Spleen (tissue), 11 donors: ENCODE measurements at regions not wholly inside any gene's neighbourhood (a gene's known extent, or its start where the extent isn't known, plus 50 kb on each side); places are given as distances from the start of the nearest gene placed in this dataset.

Source experiments
- DNase-seq: peaks from one replicate; pipeline ENCODE4 v3.0.0-alpha.2; 2020
- H3K27ac ChIP-seq, 8 donors: fragments of 200-600 bp; sonication (generic) in 7 of 8; 1 replicate in 4 of 8; 2 replicates in 4 of 8; pipeline versions ENCODE4 v1.5.0 to v1.8.0; 2016 to 2021; ENCODE audit warnings: inconsistent platforms in 4 of 8, mild to moderate bottlenecking in 4 of 8, moderate library complexity in 1 of 8
- H3K27me3 ChIP-seq, 7 donors: fragments of 200-600 bp; sonication (generic) in 6 of 7; replicated peaks in 1 of 7; 1 replicate in 4 of 7; 2 replicates in 3 of 7; pipeline versions ENCODE4 v1.5.0 to v1.8.0; 2016 to 2021; ENCODE audit warnings: inconsistent platforms in 3 of 7, mild to moderate bottlenecking in 1 of 7
- H3K36me3 ChIP-seq, 6 donors: fragments of 200-600 bp; sonication (generic) in 5 of 6; 1 replicate in 4 of 6; 2 replicates in 2 of 6; pipeline versions ENCODE4 v1.5.0 to v1.8.0; 2016 to 2021; ENCODE audit warnings: inconsistent platforms in 2 of 6
- H3K4me1 ChIP-seq, 6 donors: fragments of 200-600 bp; sonication (generic) in 5 of 6; 1 replicate in 3 of 6; 2 replicates in 3 of 6; pipeline versions ENCODE4 v1.5.0 to v1.8.0; 2016 to 2021; ENCODE audit warnings: inconsistent platforms in 3 of 6
- H3K4me3 ChIP-seq, 8 donors: fragments of 200-600 bp; sonication (generic) in 7 of 8; 1 replicate in 4 of 8; 2 replicates in 4 of 8; pipeline versions ENCODE4 v1.5.0 to v1.8.0; 2016 to 2021; ENCODE audit warnings: inconsistent platforms in 4 of 8, mild to moderate bottlenecking in 4 of 8, moderate library complexity in 2 of 8
- H3K9me3 ChIP-seq, 8 donors: fragments of 200-600 bp; sonication (generic) in 7 of 8; 1 replicate in 4 of 8; 2 replicates in 4 of 8; pipeline versions ENCODE4 v1.5.0 to v1.8.0; 2016 to 2021; ENCODE audit warnings: inconsistent platforms in 4 of 8
- POLR2A ChIP-seq, 3 donors: fragments of 450-650 bp; IDR thresholded peaks; one replicate each; pipeline ENCODE4 v1.5.1; 2017; ENCODE audit warnings: antibody characterized with exemption in 3 of 3, mild to moderate bottlenecking in 1 of 3
- POLR2AphosphoS5 ChIP-seq, 3 donors: sonication (generic); formaldehyde crosslinking; IDR thresholded peaks; one replicate each; pipeline ENCODE4 v1.5.1; 2017; ENCODE audit warnings: antibody characterized with exemption in 3 of 3
- WGBS, 5 donors: extraction: QIAGEN DNeasy Blood & Tissue Kit in 3 of 5; methylation state at CpG; one replicate each; pipeline versions ENCODE4 v1.1.5 to v1.1.7; 2013 to 2018; 5-methylcytosine and 5-hydroxymethylcytosine counted together
- intact Hi-C: fragments of 100-400 bp; cut with DNase I; formaldehyde crosslinking; loops from one replicate; pipeline ENCODE4 v1.15.0; 2023; ENCODE audit warnings: low total_unique reads
- TF ChIP-seq, protein P1 (sequence below), 11 experiments: fragments of 200-600 bp in 7 of 11; fragments of 450-650 bp in 4 of 11; sonication (generic) in 4 of 11; IDR thresholded peaks in 8 of 11; conservative IDR thresholded peaks in 3 of 11; 1 replicate in 7 of 11; 2 replicates in 4 of 11; pipeline versions ENCODE4 v1.4.0 to v1.8.0; 2016 to 2021; ENCODE audit warnings: antibody characterized with exemption in 11 of 11, inconsistent platforms in 4 of 11, mild to moderate bottlenecking in 1 of 11
- donor health status: healthy with polysubstance abuse.
- donor health status: DM: no; HTN: no; CAD: no; lungs with moderate emphysema.
- donor health status: DM: no; HTN: no; CAD: no.
- donor health status: Bipolar disorder and iron deficiency.
- donor health status: healthy.
- donor health status: DM: no; HTN: no; CAD: no.
- donor health status: DM: yes; HTN: yes; CAD: no.

DNA sequence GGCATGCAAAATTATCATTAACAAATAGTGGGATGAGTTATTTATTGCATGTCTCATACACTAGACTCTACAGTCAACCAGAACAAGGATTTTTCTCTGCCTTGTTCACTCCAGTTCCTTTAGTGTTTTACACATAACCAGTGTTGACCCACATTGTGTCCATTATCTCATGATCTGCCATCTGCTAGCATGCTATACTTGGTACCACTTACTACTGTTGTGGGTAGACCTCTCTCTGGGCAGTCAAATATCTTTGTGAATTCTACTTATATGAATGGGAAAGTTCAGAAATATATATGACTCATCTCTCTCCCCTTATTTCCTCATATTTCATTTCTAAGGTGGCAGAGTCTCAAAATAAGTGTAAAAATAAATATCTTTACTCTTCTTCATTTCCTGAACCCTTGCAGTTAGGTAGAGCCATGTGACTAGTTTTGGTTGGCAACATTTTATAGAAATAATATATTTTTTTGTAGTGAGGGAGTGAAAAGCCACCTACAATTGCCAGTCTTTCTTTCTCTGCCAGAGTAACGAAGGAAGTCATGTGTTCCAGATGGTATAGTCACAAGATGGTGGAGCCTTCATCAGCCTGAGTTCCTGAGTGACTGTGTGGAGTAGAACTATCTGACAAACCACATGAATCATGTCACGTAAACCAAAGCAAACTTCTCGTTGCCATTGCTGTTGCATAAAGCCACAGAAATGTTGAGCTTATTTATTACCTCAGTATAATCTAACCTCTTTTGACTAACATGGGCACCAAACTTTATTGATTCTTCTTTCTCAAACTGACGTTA is 704.0 kb downstream of the RNF144A start:
- no peak for DNase-seq
- no peak for TF ChIP-seq POLR2AphosphoS5 (IDR thresholded peaks at IDR 0.05)
- TF ChIP-seq POLR2A (IDR thresholded peaks at IDR 0.05): no peak
- intact Hi-C loops: no loop called here
- H3K36me3 ChIP-seq: no peaks in the 10 kb centered on the region
- H3K27me3 ChIP-seq: no peaks in the 10 kb centered on the region
- H3K9me3 ChIP-seq: no peaks in the 10 kb centered on the region
- no peak overlapping the region for H3K27ac ChIP-seq
- peaks cover 0 to 8% (median 0%) of the 10 kb centered on the region in 6 donors for H3K4me1 ChIP-seq
- 77 to 84% (median 78%) methylated on average over 4 of the region's 4 CpGs for WGBS, 5 donors
- no peak overlapping the region for H3K4me3 ChIP-seq

DNA sequence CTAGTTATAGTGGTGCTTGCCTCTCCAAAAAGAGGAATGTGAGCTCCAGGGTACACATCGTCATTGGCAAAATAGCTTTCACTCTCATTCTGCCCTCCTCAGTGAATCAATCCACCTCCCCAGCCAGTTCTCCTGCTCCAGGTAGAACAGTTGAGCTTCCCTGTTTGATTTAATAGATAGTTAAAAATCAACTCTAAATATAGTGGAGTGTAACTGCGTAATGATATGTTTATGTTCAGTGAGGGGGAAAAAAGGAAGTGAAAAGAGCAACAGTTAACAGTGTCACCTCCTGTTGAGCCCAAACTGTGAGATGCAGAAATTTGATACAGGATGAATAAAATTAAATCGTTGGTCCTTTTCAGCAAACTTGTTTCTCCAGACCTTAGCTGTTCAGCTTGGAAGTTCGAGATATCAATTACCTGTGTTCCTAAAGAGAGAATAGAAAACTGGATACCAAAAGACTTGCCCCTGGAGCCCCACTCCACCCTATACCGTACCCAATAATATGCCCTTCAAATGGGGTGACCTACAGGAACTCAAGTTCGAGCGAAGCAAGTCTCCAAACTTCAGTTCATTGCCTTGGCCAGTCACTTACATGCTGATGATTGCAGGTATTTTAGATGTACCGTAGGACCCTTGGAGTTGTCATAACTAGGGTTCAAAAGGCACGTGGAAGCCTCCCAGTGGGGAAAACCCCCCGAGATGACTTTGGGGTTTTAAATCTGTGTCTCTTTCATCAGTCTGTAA is 708.4 kb downstream of the RNF144A start:
- H3K27ac ChIP-seq: no peak overlapping the region
- H3K4me1 ChIP-seq: peaks cover 0 to 8% (median 0%) of the 10 kb centered on the region in 6 donors
- H3K36me3 ChIP-seq: no peaks in the 10 kb centered on the region
- H3K27me3 ChIP-seq: no peaks in the 10 kb centered on the region
- WGBS, 5 donors: 55 to 62% (median 58%) methylated on average over 10 of the region's 10 CpGs
- TF ChIP-seq POLR2AphosphoS5 (IDR thresholded peaks at IDR 0.05): no peak
- no peak for TF ChIP-seq POLR2A (IDR thresholded peaks at IDR 0.05)
- TF ChIP-seq, protein P1, sequence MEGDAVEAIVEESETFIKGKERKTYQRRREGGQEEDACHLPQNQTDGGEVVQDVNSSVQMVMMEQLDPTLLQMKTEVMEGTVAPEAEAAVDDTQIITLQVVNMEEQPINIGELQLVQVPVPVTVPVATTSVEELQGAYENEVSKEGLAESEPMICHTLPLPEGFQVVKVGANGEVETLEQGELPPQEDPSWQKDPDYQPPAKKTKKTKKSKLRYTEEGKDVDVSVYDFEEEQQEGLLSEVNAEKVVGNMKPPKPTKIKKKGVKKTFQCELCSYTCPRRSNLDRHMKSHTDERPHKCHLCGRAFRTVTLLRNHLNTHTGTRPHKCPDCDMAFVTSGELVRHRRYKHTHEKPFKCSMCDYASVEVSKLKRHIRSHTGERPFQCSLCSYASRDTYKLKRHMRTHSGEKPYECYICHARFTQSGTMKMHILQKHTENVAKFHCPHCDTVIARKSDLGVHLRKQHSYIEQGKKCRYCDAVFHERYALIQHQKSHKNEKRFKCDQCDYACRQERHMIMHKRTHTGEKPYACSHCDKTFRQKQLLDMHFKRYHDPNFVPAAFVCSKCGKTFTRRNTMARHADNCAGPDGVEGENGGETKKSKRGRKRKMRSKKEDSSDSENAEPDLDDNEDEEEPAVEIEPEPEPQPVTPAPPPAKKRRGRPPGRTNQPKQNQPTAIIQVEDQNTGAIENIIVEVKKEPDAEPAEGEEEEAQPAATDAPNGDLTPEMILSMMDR (IDR thresholded peaks at IDR 0.05 in 8 of 11, conservative IDR thresholded peaks at IDR 0.05 in 3 of 11): no peak
- H3K9me3 ChIP-seq: no peaks in the 10 kb centered on the region
- DNase-seq: no peak
- intact Hi-C loops: no loop called here
- H3K4me3 ChIP-seq: no peak overlapping the region

DNA sequence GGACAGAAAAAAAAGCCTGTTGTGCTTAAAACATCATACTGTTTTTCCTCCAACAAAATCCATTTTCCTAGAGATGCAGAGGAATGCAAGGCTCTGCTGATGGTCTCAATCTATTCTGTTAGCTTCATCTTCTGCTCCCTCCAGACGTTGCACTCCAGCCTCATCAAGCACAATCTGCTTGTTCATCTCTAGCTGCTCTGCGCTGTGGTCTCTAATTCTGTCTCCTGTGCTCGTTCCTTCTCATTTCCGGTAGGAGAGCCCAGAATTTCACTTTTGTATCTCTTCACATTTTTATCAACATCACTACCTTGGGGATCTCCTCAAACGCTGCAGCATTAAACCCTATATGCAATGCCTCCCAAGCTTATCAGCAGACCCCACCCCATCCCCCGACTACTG is 708.9 kb downstream of the RNF144A start:
- TF ChIP-seq POLR2AphosphoS5 (IDR thresholded peaks at IDR 0.05) (no peak), POLR2A (IDR thresholded peaks at IDR 0.05) (no peak)
- TF ChIP-seq, protein P1 (IDR thresholded peaks at IDR 0.05 in 8 of 11, conservative IDR thresholded peaks at IDR 0.05 in 3 of 11): no peak
- 80 to 92% (median 85%) methylated on average over 6 of the region's 6 CpGs for WGBS, 5 donors
- H3K27me3 ChIP-seq: no peaks in the 10 kb centered on the region
- H3K4me3 ChIP-seq: no peak overlapping the region
- no peak for DNase-seq
- peaks cover 0 to 8% (median 0%) of the 10 kb centered on the region in 6 donors for H3K4me1 ChIP-seq
- intact Hi-C loops: no loop called here
- H3K36me3 ChIP-seq: no peaks in the 10 kb centered on the region
- H3K27ac ChIP-seq: no peak overlapping the region
- no peaks in the 10 kb centered on the region for H3K9me3 ChIP-seq

DNA sequence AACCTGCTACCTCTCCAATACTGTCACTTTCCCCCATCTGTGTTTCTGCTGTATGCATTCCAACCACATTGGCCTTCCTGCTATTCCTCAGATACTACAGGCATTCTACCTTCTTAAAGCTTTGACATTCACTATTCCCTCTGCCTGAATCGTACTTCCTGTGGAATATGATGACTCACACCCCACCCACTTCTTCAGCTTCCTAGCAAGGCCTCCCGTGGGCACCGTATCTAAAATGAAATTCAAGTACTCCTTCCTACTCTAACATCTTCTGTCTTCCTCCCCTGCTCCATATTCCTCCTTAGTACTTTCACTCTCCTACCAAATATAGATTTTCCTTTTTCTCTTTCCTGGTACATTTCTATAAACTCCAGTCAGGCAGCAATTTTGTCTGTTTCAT is 710.4 kb downstream of the RNF144A start:
- 32 to 52% (median 46%) methylated on average over 3 of the region's 3 CpGs for WGBS, 5 donors
- H3K36me3 ChIP-seq: no peaks in the 10 kb centered on the region
- TF ChIP-seq, protein P1 (IDR thresholded peaks at IDR 0.05 in 8 of 11, conservative IDR thresholded peaks at IDR 0.05 in 3 of 11): no peak
- TF ChIP-seq POLR2A (IDR thresholded peaks at IDR 0.05): no peak
- TF ChIP-seq POLR2AphosphoS5 (IDR thresholded peaks at IDR 0.05): no peak
- no peak overlapping the region for H3K4me3 ChIP-seq
- H3K4me1 ChIP-seq: peaks cover 0 to 8% (median 0%) of the 10 kb centered on the region in 6 donors
- no peak overlapping the region for H3K27ac ChIP-seq
- H3K9me3 ChIP-seq: no peaks in the 10 kb centered on the region
- no peak for DNase-seq
- intact Hi-C loops: no loop called here
- H3K27me3 ChIP-seq: no peaks in the 10 kb centered on the region
